ENCODE measurements at regions not wholly inside any gene's neighbourhood (a gene's known extent, or its start where the extent isn't known, plus 50 kb on each side); places are given as distances from the start of the nearest gene placed in this dataset.

- no peak for DNase-seq (ENCODE audit: low spot score)
Measured at GRCh38 chr16:52874042-52874441, 178.7 kb downstream of the CHD9NB start.

DNA sequence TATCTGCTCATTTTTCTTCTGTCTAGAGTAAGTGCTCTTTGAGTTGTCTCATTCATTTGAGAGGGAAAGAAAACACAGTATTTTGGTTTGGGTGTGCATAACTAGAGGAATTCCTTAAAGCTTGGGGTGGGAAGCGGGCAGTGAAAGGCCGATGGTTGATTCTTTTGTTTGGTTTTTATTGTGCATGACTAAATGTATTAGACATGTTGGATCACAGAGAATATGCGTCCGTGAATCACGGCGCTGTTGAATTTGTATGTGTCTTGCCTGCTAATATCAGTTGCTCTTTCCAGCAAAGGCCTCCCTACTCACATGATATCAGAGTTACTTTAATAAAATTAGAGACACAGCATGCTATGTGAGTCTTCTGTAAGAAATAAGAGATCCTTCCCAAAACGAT is 180.0 kb downstream of the CHD9NB start:
- DNase-seq (ENCODE audit: low spot score) (no peak), FAIRE-seq (no peak)

More at GRCh38 chr16:52874042-52874441, 178.7 kb downstream of the CHD9NB start:
- FAIRE-seq: no peak

- no peak for DNase-seq (ENCODE audit: low spot score)
- no peak for FAIRE-seq
Measured at GRCh38 chr16:52871481-52871880, 181.2 kb downstream of the CHD9NB start.

DNA sequence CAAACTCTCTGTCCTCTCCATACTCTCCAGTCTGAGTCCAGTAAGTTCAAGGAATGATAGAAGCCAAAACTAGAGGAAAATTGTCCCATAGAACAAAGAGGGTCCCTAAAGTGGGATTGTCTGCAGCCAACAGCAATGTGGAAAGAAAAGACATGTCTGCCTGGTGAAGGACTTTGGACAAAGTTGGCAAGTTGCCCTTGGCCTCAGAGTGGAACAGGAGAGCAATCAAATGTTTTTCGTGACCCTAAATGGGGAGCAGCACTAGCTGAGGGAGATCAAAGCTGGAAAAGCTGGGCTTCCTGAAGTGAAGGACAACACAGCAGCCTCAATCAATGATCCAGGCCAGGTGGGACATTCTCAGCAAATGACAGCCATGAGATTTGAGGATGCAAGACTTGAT is 183.5 kb downstream of the CHD9NB start:
- DNase-seq (ENCODE audit: low spot score) (no peak), FAIRE-seq (no peak)

DNA sequence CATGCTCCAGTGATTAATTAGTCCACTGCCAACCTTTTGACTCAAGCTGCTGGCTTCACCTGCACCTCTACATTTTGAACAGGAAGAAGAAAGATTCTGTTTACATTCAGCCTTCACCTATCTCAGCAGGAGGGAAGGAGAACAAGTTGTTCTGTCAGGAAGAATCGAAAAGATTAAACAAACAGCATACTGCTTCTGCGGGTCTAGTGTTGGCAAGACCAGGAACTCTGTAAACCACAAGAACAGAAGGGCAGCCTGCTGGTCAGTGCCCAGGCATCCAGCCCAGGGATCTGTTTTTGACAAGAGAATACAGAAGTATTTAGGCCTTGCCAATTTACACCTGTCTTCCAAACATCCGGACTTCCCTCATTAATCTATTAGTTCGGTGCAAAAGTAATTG is 189.7 kb downstream of the CHD9NB start:
- no peak for FAIRE-seq
- DNase-seq (ENCODE audit: low spot score): no peak

- FAIRE-seq: no peak
- DNase-seq (ENCODE audit: low spot score): peak; percentile 12
Measured at GRCh38 chr16:52861614-52862022, 191.1 kb downstream of the CHD9NB start.

DNA sequence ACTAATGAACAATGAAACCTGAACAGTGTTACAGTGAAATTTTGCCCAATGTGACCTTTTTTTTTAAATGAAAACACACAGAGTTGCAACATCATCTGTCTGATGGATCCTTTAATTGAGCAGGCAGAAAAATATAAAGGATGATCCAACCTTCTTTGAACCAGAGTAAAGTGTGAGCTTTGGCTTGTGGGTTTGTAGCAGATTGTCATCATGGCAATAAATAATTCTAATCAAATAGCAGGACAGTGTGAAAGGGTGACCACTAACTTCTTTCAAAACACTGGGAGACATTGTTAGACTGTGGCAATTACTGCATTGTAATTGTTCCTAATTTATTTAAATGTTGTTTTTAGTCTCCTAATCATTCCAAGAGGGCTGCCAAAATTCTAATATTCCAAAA is 197.2 kb downstream of the CHD9NB start:
- no peak for FAIRE-seq

GRCh38 chr16:52852978-52853377 is 199.7 kb downstream of the CHD9NB start:
- no peak for DNase-seq (ENCODE audit: low spot score)
- FAIRE-seq: no peak

More for the DNA sequence above, 197.2 kb downstream of the CHD9NB start:
- DNase-seq (ENCODE audit: low spot score): no peak

- FAIRE-seq (no peak), DNase-seq (ENCODE audit: low spot score) (no peak)
Measured at GRCh38 chr16:52851211-52851740, 201.4 kb downstream of the CHD9NB start.

DNA sequence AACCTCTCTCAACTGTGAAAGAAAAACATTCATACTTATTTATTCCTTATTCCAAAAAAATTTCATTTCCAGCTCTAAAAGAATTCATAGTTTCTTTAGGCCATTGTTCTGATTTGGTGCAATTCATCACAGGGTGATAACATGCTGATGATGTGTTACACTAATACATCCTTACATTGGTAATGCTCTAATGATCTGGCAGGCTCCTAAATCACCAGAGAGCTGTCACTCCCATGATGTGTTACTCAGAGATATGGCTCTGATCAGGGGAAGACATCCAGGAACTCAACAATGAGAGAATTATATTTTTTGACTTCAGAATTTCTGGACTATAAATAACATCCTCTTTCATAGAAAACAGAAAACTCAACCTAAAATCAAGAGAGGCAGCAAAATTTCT is 209.3 kb downstream of the CHD9NB start:
- no peak for FAIRE-seq
- DNase-seq (ENCODE audit: low spot score): no peak

DNA sequence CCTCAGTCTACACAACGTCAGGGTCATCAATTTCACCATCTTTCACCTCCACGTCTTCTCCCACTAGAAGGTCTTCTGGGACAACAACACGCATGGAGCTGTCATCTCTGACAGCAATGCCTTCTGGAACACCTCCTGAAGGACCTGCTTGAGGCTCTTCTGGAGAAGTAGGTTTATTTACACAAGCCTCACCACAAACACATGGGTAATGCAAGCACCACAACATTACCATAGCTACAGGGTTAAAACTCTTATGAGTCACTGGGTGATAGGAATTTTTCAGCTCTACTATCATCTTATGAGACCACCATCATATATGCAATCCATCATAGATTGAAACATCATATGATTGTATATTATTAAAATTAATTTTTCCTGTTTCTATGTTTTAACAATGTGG is 215.4 kb downstream of the CHD9NB start:
- FAIRE-seq: no peak

GRCh38 chr16:52834736-52835465 is 217.8 kb downstream of the CHD9NB start:
- no peak for DNase-seq (ENCODE audit: low spot score)
- no peak for FAIRE-seq

More for the DNA sequence above, 215.4 kb downstream of the CHD9NB start:
- peak; percentile 31 for DNase-seq (ENCODE audit: low spot score)

- FAIRE-seq (no peak), DNase-seq (ENCODE audit: low spot score) (no peak)
Measured at GRCh38 chr16:52832771-52833170, 219.9 kb downstream of the CHD9NB start.

DNA sequence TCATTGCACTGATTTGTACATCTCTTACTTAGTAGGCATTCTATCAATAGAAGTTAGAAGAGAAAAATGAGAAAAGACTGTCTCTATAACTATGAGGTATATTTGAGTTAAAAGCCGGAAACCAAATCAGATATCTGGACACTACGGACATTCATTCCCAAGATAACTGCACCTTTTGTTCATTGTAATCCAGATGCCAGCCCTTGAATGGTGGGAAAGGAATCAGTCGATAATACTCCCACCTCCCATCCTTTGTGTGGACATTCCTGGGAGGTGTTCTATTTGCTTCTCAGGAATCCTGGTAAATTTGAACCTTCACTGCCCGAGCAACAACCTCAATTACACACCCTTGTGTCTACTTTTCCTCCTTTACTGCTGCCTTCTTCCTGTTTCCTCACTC is 225.2 kb downstream of the CHD9NB start:
- no peak for FAIRE-seq
- no peak for DNase-seq (ENCODE audit: low spot score)

DNA sequence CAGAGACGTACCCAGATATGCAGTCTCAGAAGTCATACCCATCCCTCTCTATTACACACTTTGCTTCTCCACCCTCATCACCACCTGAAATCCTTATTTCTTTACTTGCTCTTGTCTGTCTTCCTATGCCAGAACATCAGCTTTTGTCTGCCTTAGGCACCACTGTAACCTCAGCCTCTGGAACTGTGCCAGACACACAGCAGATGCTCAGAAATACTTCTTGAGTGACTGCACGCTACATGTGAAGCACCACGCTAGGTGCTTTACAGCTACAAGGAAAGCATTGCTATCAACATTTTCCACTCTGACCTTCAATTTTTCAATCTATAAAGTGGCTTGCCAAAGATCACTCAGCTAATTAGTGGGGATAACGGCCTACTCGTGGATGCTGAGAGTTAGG is 226.8 kb downstream of the CHD9NB start:
- FAIRE-seq (no peak), DNase-seq (ENCODE audit: low spot score) (peak; percentile 18)

- no peak for DNase-seq (ENCODE audit: low spot score)
- no peak for FAIRE-seq
Measured at GRCh38 chr16:52819808-52820207, 232.9 kb downstream of the CHD9NB start.

DNA sequence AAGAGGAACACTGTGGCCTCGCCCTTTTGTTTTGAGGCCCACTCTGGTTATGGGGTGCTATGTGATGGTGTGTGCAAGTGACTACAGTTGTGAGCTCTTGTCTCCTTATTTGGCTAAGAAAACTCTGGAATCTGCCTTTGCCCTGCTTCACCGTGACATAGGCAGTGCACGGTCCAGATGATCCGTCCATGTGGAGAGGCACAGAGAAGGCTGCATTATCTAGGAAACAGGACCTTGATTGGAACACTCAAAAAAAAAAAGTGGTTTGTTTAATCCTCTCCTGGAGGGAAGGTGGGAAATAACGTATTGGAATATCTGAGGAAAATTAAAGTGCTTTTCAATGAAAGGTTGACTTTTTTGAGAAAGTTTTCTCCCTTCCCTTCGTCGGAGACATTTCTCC is 233.3 kb downstream of the CHD9NB start:
- no peak for FAIRE-seq

DNA sequence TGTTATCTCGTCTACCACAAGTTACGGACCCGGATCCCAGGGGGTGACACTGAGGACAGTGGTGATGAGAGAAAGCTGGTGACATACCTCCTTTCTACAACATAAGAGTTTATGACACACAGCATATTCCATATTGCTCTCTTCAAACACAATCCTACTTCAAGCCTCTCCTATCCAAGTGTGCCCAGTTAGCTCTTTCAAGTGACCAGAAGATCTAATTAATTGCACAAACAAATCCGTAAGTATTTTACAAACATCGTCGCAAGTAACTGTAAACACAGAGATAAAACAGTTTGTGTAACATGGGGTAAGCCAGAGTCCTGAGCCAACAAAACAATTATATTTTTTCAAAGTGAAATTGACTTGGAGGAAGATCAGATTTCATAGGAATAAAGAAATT is 235.0 kb downstream of the CHD9NB start:
- DNase-seq (ENCODE audit: low spot score): no peak
- no peak for FAIRE-seq

More for the DNA sequence above, 233.3 kb downstream of the CHD9NB start:
- DNase-seq (ENCODE audit: low spot score): no peak

GRCh38 chr16:52816993-52817392 is 235.7 kb downstream of the CHD9NB start:
- DNase-seq (ENCODE audit: low spot score): no peak
- no peak for FAIRE-seq

GRCh38 chr16:52812678-52813556 is 239.8 kb downstream of the CHD9NB start:
- peak; percentile 72 for DNase-seq (ENCODE audit: low spot score)
- peak; percentile 13 for FAIRE-seq

GRCh38 chr16:52805559-52806168 is 247.0 kb downstream of the CHD9NB start:
- no peak for DNase-seq (ENCODE audit: low spot score)
- no peak for FAIRE-seq

- no peak for FAIRE-seq
- no peak for DNase-seq (ENCODE audit: low spot score)
Measured at GRCh38 chr16:52800432-52800831, 252.3 kb downstream of the CHD9NB start.
